ENCODE measurements at regions not wholly inside any gene's neighbourhood (a gene's known extent, or its start where the extent isn't known, plus 50 kb on each side); places are given as distances from the start of the nearest gene placed in this dataset.

DNA sequence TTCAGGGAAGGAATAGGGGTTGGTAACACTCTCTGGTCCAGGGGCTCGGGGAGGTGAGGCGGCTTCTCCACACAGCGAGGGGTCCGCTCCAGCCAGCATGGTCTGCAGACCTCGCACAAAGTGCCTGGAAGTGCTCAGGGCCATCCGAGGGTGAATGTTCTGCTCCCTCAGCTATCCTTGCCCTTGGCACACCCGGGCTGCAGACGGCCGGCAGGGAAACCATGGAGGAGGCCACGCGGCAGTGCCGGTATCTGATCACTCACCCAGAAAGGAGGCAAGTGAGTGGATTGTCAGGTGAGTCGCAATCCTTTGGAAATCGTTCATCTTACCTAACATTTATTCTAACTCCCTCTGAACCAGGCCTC, 62.0 kb downstream of the DLL1 start:
- no peak overlapping the region for H3K27ac ChIP-seq
- H3K9me3 ChIP-seq, result no peaks in the 10 kb centered on the region
- no peaks in the 10 kb centered on the region for H3K4me1 ChIP-seq
- no peak overlapping the region for H3K4me3 ChIP-seq
- DNase-seq, result peak; percentile 59
- no peaks in the 10 kb centered on the region for H3K27me3 ChIP-seq
- TF ChIP-seq CTCF (IDR thresholded peaks at IDR 0.05), result no peak
- H3K36me3 ChIP-seq, result no peaks in the 10 kb centered on the region
- no peak for ATAC-seq
- intact Hi-C loops (cut with DNase I), result no loop called here

GRCh38 chr6:170227996-170228945, 62.6 kb downstream of the DLL1 start:
- Histone ChIP-seq H3K4me1 (no peaks in the 10 kb centered on the region), H3K4me3 (no peak overlapping the region), H3K27ac (no peak overlapping the region), H3K9me3 (no peaks in the 10 kb centered on the region), H3K36me3 (no peaks in the 10 kb centered on the region), H3K27me3 (no peaks in the 10 kb centered on the region)
- intact Hi-C loops (cut with DNase I), result no loop called here
- DNase-seq (peak; percentile 46), ATAC-seq (no peak)
- TF ChIP-seq CTCF (IDR thresholded peaks at IDR 0.05), result no peak

GRCh38 chr6:170227521-170227983, 63.3 kb downstream of the DLL1 start:
- intact Hi-C loops (cut with DNase I), result no loop called here
- no peak overlapping the region for H3K27ac ChIP-seq
- H3K4me1 ChIP-seq, result peaks cover 7% of the 10 kb centered on the region
- no peak overlapping the region for H3K4me3 ChIP-seq
- no peaks in the 10 kb centered on the region for H3K9me3 ChIP-seq
- no peak for TF ChIP-seq CTCF (IDR thresholded peaks at IDR 0.05)
- H3K36me3 ChIP-seq, result no peaks in the 10 kb centered on the region
- DNase-seq, result peak; percentile 57
- ATAC-seq, result no peak
- H3K27me3 ChIP-seq, result no peaks in the 10 kb centered on the region

DNA sequence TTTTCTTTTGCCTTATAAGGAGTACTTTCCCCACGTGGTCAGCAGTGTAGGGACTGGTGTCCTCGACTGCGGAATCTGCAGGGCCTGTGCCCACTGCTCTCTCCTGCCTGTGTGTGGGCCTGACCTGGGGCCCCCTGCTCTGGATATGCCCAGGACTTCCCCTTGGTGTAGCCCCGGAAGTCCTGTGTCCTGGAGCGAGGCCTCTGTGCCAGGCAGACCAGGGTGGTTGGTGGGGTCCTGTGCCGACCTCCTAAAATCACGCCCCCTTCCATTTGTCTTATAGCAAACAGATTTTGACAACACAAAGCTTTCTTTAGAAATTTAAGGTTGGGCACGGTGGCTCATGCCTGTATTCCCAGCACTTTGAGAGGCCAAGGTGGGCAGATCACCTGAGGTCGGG, 64.2 kb downstream of the DLL1 start:
- H3K9me3 ChIP-seq, result no peaks in the 10 kb centered on the region
- H3K4me3 ChIP-seq, result no peak overlapping the region
- H3K36me3 ChIP-seq, result no peaks in the 10 kb centered on the region
- H3K4me1 ChIP-seq, result peaks cover 12% of the 10 kb centered on the region
- intact Hi-C loops (cut with DNase I), result no loop called here
- H3K27me3 ChIP-seq, result no peaks in the 10 kb centered on the region
- no peak overlapping the region for H3K27ac ChIP-seq
- DNase-seq (peak; percentile 33), ATAC-seq (no peak)
- no peak for TF ChIP-seq CTCF (IDR thresholded peaks at IDR 0.05)

GRCh38 chr6:170225852-170226417, 64.9 kb downstream of the DLL1 start:
- Histone ChIP-seq H3K9me3 (no peaks in the 10 kb centered on the region), H3K36me3 (no peaks in the 10 kb centered on the region), H3K4me3 (no peak overlapping the region), H3K27ac (no peak overlapping the region), H3K4me1 (peaks cover 12% of the 10 kb centered on the region), H3K27me3 (no peaks in the 10 kb centered on the region)
- peak; percentile 57 for DNase-seq
- intact Hi-C loops (cut with DNase I), result no loop called here
- no peak for TF ChIP-seq CTCF (IDR thresholded peaks at IDR 0.05)
- no peak for ATAC-seq

Measured in upper lobe of right lung (tissue), 1 donor.